LNCaP clone FGC (cell line): ENCODE measurements at regions not wholly inside any gene's neighbourhood (a gene's known extent, or its start where the extent isn't known, plus 50 kb on each side); places are given as distances from the start of the nearest gene placed in this dataset.

Source experiments
- DNase-seq: peaks from one replicate; pipeline ENCODE4 v3.0.0-alpha.2; 2011; ENCODE audit warnings: low read depth
- H3K4me3 ChIP-seq: 2 replicates; pipeline ENCODE4 v1.5.1; 2011; ENCODE audit warnings: mild to moderate bottlenecking, low read depth, low read length, control low read depth
- TF ChIP-seq, protein P1 (sequence below): IDR thresholded peaks from 2 replicates; pipeline ENCODE4 v1.5.1; 2012; ENCODE audit warnings: mild to moderate bottlenecking; ENCODE audit not compliant: control insufficient read depth, insufficient read depth; ENCODE audit errors: extremely low read depth

- DNase-seq: peak; percentile 63
- H3K4me3 ChIP-seq: no peak overlapping the region
- TF ChIP-seq, protein P1, sequence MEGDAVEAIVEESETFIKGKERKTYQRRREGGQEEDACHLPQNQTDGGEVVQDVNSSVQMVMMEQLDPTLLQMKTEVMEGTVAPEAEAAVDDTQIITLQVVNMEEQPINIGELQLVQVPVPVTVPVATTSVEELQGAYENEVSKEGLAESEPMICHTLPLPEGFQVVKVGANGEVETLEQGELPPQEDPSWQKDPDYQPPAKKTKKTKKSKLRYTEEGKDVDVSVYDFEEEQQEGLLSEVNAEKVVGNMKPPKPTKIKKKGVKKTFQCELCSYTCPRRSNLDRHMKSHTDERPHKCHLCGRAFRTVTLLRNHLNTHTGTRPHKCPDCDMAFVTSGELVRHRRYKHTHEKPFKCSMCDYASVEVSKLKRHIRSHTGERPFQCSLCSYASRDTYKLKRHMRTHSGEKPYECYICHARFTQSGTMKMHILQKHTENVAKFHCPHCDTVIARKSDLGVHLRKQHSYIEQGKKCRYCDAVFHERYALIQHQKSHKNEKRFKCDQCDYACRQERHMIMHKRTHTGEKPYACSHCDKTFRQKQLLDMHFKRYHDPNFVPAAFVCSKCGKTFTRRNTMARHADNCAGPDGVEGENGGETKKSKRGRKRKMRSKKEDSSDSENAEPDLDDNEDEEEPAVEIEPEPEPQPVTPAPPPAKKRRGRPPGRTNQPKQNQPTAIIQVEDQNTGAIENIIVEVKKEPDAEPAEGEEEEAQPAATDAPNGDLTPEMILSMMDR: no peak
Observed at GRCh38 chr5:67268231-67269021, 71.8 kb upstream of the CD180 start.

DNA sequence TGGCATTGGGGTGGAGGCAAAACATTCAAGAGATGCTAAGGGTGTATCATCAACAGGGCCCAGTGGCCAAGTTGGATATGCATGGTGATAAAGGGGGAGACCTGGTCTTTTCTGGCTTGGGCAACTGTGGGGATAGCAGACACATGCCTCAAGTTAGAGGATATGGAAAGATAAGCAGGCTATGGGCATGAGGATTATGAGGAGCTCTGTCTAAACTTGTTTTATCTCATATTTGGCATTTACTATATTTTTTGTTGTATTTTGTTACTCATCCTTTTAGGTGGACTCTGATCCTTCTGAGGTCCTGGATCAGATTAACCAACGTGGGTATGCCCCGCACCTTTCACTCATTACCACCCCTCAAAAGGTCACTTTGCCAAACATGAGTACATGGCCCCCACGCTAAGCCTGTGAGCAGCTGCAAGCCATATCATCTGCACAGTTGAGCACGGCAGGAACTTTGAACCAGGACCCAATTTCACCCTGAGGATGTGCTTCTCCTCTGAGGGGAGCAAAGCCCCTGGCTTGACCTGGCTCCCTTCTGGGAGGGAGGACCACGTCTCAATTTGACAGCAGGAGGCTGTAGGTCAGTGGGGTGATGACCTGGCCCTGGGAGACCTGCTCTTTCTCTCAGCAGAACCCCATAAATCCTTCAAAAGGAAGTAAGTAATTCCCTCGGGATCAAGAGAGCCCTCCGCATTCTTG, 71.1 kb upstream of the CD180 start:
- TF ChIP-seq, protein P1: no peak
- DNase-seq: no peak
- no peak overlapping the region for H3K4me3 ChIP-seq

- no peak for DNase-seq
- TF ChIP-seq, protein P1: no peak
- H3K4me3 ChIP-seq: no peak overlapping the region
Observed at GRCh38 chr5:67266654-67267350, 70.2 kb upstream of the CD180 start.

DNA sequence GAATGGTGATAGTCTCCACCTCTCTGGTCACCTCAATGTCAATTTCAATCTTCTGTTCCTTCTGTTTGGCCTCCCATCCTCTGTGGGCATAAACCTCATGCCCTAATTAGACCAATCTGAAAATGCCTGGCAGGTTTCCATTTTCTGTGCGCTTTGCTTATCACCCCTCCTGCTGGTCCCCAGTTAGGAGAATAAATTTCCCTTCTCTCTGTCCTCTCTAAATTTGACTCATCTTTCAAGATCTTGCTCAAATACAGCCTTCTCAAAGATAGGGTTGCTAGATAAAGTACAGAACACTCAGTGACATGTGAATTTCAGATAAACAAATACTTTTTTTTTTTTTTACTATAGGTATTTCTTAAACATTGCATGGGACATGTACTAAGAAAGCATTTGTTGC, 69.4 kb upstream of the CD180 start:
- H3K4me3 ChIP-seq: no peak overlapping the region
- TF ChIP-seq, protein P1: no peak
- no peak for DNase-seq

- TF ChIP-seq, protein P1: no peak
- no peak overlapping the region for H3K4me3 ChIP-seq
- DNase-seq: no peak
Observed at GRCh38 chr5:67263656-67264408, 67.2 kb upstream of the CD180 start.

DNA sequence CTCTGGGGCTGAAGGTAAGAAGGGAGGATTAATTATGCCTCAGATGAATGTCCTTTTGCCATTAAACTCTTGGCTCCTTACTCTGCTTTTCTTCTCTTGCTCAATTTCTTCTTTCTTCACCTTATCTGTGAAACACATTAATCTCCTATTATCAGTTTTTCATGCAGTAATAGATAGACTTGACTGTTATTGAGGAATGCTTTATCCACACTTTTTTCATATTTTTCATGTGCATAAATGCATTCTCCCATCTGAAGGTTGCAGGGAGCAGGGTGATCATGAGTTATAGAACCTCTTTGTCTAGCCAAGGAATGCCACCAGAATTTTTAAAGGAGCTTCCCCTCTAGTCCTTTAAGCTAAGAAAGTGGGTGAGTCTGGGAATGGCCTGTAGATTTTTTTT, 66.4 kb upstream of the CD180 start:
- TF ChIP-seq, protein P1: no peak
- H3K4me3 ChIP-seq: no peak overlapping the region
- no peak for DNase-seq
